ENCODE measurements at regions not wholly inside any gene's neighbourhood (a gene's known extent, or its start where the extent isn't known, plus 50 kb on each side); places are given as distances from the start of the nearest gene placed in this dataset.
A peak's percentile ranks its signal among the peaks of the same experiment; 100 is the strongest.

DNA sequence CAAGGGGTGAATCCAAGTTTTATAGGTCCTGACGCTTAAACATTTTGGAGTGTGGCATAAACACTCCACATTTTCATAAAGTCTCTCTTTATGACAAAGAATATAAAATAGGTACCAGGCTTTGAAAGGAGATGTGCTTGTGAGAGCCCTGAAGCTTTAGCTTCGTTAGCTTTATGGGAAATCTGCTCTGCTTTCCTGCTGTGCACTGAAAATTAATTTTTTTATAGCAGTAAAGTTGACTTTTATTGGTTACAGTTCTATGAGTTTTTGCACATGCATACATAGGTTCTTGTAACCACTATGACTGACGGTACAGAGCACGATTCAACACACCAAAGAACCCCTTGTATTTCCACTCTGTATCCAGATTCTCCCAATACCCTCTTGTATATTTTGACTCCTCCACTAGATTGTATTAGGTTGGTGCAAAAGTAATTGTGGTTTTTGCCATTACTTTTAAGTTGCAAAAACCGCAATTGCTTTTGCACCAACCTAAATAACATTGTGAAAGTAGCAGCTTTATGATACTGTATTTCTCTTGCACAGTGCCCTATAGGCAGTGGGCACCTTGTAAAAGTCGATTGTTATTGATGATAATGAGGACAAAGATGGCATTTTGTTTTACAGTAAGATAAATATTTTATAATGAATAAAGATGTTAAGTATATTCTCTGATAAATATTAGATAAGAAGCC is 145.2 kb upstream of the AKIRIN2 start:
- H3K4me3 ChIP-seq (ENCODE audit: low read depth, low read length): no peak overlapping the region
- TF ChIP-seq, protein P1, sequence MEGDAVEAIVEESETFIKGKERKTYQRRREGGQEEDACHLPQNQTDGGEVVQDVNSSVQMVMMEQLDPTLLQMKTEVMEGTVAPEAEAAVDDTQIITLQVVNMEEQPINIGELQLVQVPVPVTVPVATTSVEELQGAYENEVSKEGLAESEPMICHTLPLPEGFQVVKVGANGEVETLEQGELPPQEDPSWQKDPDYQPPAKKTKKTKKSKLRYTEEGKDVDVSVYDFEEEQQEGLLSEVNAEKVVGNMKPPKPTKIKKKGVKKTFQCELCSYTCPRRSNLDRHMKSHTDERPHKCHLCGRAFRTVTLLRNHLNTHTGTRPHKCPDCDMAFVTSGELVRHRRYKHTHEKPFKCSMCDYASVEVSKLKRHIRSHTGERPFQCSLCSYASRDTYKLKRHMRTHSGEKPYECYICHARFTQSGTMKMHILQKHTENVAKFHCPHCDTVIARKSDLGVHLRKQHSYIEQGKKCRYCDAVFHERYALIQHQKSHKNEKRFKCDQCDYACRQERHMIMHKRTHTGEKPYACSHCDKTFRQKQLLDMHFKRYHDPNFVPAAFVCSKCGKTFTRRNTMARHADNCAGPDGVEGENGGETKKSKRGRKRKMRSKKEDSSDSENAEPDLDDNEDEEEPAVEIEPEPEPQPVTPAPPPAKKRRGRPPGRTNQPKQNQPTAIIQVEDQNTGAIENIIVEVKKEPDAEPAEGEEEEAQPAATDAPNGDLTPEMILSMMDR (IDR thresholded peaks at IDR 0.05; ENCODE audit: borderline replicate concordance, insufficient read depth, low read depth, low read length): no peak

DNA sequence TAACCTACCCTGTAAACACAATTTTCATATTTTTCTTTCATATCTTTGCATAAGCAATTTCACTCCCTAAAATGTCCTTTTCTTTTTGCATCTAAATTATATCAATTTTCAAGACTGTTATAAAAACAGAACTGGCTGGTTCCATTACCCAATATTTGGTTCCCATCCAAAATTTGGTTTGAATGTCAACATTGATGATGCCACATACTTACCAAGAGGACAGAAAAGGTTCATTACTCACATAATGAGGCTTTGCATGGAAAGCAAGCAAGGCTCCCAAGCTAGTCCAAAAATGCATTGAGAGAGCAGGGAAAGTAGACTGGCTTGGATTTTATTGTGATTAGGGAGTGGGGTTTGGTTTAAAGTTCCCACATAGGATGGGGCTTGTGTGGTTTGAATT is 144.4 kb upstream of the AKIRIN2 start:
- TF ChIP-seq, protein P1 (IDR thresholded peaks at IDR 0.05; ENCODE audit: borderline replicate concordance, insufficient read depth, low read depth, low read length): no peak
- no peak overlapping the region for H3K4me3 ChIP-seq (ENCODE audit: low read depth, low read length)

DNA sequence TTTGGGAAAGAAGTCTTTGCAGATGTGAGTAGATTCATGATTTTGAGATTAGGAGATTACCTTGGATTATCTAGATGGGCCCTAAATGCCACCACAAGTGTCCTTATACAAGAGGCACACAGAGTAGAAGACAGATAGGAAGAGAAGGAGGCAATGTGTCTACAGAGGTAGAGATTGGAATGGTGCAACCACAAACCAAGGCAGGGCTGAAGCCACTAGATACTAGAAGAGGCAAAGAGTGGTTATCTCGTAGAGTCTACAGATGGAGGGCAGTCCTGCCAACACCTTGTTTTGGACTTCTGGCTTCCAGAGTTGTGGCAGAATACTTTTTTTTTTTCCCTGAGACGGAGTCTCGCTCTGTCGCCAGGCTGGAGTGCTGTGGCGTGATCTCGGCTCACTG is 138.3 kb upstream of the AKIRIN2 start:
- H3K4me3 ChIP-seq (ENCODE audit: low read depth, low read length): no peak overlapping the region
- TF ChIP-seq, protein P1 (IDR thresholded peaks at IDR 0.05; ENCODE audit: borderline replicate concordance, insufficient read depth, low read depth, low read length): no peak

DNA sequence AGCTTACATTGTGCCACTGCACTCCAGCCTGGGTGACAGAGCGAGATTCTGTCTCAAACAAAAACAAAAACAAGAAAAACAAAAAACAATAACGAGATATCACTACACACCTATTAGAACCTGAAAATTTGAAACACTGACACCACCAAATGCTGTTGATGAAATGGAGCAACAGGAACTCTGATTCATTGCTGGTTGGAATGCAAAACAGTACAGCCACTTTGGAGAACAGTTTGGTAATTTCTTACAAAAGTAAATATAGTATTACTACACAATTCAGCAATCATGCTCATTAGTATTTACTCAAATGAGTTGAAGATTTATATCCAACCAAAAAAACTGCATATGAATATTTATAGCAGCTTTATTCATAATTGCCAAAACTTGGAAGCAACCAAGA is 135.8 kb upstream of the AKIRIN2 start:
- TF ChIP-seq, protein P1 (IDR thresholded peaks at IDR 0.05; ENCODE audit: borderline replicate concordance, insufficient read depth, low read depth, low read length): no peak
- H3K4me3 ChIP-seq (ENCODE audit: low read depth, low read length): no peak overlapping the region

DNA sequence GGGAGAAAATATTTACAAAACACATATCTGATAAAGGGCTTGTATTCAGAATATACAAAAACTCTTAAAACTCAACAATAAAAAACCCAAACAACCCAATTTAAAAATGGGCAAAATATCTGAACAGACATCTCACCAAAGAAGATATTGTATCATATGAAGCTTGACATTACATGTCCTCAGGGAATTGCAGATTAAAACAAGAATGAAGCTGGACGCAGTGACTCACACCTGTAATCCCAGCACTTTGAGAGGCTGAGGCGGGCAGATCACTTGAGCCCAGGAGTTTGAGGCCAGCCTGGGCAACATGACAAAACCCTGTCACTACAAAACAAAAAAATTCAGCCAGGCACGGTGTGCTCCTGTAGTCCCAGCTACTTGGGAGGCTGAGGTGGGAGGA is 135.4 kb upstream of the AKIRIN2 start:
- H3K4me3 ChIP-seq (ENCODE audit: low read depth, low read length): no peak overlapping the region

DNA sequence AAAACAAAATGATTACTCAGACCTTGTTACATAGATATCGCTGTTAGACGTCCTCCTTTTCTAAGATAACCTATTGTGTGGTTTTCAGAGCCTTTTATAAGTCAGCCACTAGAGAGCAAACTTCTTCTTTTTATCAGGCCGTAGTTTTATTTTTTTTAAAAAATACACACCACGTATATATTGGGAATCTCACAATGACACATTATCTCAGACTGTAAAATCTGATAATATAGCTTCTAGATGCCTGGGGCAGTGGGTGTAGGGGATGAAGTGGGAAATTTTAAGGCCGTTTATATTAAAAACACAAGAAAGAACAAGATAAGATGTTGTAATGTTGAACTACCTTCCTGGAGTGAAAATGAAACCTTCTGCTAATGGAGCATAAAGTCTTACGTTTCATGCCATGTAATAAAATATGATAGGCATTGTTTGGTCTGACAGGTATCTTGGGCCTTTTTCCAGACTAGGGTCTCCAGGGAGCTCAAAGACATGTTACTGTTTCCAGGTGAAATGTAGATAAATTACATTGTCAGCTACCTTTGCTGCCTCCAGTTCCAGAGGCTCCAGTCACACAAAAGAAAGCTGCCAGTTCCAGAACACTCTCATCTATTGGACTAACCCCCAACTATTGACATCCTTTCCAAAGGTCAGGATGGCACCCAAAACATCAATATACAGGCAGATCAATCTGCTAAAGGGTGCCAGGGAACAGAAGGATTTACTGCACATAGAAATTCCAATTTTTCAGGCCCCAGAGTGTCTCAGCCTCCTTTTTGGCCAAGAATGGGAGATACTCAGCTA is 130.2 kb upstream of the AKIRIN2 start:
- H3K4me3 ChIP-seq (ENCODE audit: low read depth, low read length): no peak overlapping the region
- TF ChIP-seq, protein P1 (IDR thresholded peaks at IDR 0.05; ENCODE audit: borderline replicate concordance, insufficient read depth, low read depth, low read length): peak; percentile 25; the same call in 1 of the 2 replicates

More for the DNA sequence above, 135.4 kb upstream of the AKIRIN2 start:
- TF ChIP-seq, protein P1 (IDR thresholded peaks at IDR 0.05; ENCODE audit: borderline replicate concordance, insufficient read depth, low read depth, low read length): no peak

DNA sequence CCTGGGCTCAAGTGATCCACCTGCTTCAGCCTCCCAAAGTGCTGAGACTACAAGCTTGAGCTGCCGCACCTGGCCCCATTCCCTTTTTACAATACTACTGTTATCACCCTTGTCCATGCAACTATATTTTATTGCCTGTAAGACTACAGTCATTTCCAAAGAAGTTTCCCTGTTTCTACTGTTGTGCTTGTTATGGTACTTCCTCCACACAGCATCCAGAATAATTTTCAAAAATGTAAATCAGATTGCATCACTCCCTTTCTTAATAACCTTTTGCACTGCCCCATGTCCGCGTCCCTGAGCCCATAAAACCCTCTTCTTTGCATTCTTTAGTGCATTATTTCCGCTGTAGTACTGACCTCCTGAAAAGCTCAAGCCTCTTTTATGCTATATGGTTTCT is 128.9 kb upstream of the AKIRIN2 start:
- no peak overlapping the region for H3K4me3 ChIP-seq (ENCODE audit: low read depth, low read length)
- TF ChIP-seq, protein P1 (IDR thresholded peaks at IDR 0.05; ENCODE audit: borderline replicate concordance, insufficient read depth, low read depth, low read length): no peak
